ENCODE measurements at regions not wholly inside any gene's neighbourhood (a gene's known extent, or its start where the extent isn't known, plus 50 kb on each side); places are given as distances from the start of the nearest gene placed in this dataset.

- TF ChIP-seq SUZ12 (IDR thresholded peaks at IDR 0.05; ENCODE audit: extremely low read depth, insufficient read depth, insufficient read length) (no peak), YY1 (IDR thresholded peaks at IDR 0.05; ENCODE audit: insufficient read depth, insufficient read length) (no peak), ZNF274 (IDR thresholded peaks at IDR 0.05; ENCODE audit: low read depth, low read length) (no peak)
Observed at GRCh38 chr13:104170980-104171555, 1104.9 kb upstream of the SLC10A2 start.
